ENCODE measurements at regions not wholly inside any gene's neighbourhood (a gene's known extent, or its start where the extent isn't known, plus 50 kb on each side); places are given as distances from the start of the nearest gene placed in this dataset.

- H3K4me3 Mint-ChIP-seq: no peak overlapping the region
- no peaks in the 10 kb centered on the region for H3K36me3 Mint-ChIP-seq (ENCODE audit: low read depth)
- ATAC-seq: no peak
- no peak for DNase-seq (ENCODE audit: low spot score)
- peaks cover 9% of the 10 kb centered on the region for H3K27me3 Mint-ChIP-seq (ENCODE audit: insufficient read depth, low read depth, poor library complexity)
- Histone ChIP-seq H3K27ac (ENCODE audit: low read depth) (no peak overlapping the region), H3K79me2 (replicated peaks; ENCODE audit: insufficient read depth) (no peaks in the 10 kb centered on the region), H3K4me2 (no peak overlapping the region), H3F3A (replicated peaks; ENCODE audit: low read depth) (no peaks in the 10 kb centered on the region), H3K9me2 (ENCODE audit: insufficient read depth) (no peaks in the 10 kb centered on the region), H3K27me3 (ENCODE audit: insufficient read depth) (no peaks in the 10 kb centered on the region), H3K4me1 (ENCODE audit: insufficient read depth) (no peaks in the 10 kb centered on the region), H3K4me3 (no peak overlapping the region), H4K20me1 (replicated peaks; ENCODE audit: insufficient read depth) (no peaks in the 10 kb centered on the region), H3K36me3 (ENCODE audit: insufficient read depth) (peaks cover 3% of the 10 kb centered on the region; the same call in 1 of the 2 replicates), H2AFZ (no peak overlapping the region)
- peaks cover 12% of the 10 kb centered on the region for H3K4me1 Mint-ChIP-seq
- no peak for TF ChIP-seq ETS1 (IDR thresholded peaks at IDR 0.05)
- TF ChIP-seq ZNF331 (CRISPR knock-in tag; IDR thresholded peaks at IDR 0.05; ENCODE audit: low read depth): no peak
- TF ChIP-seq ZNF462 (CRISPR knock-in tag; IDR thresholded peaks at IDR 0.05): no peak
- no peak for TF ChIP-seq EZH2 (IDR thresholded peaks at IDR 0.05; ENCODE audit: low read depth, unreplicated experiment)
- H3K9me3 Mint-ChIP-seq: no peaks in the 10 kb centered on the region
- no peak overlapping the region for H3K27ac Mint-ChIP-seq
These were observed 108.6 kb downstream of the BRD1 start for GRCh38 chr22:49719046-49719445.

- H3K27me3 Mint-ChIP-seq (ENCODE audit: insufficient read depth, low read depth, poor library complexity): peaks cover 7% of the 10 kb centered on the region
- H3K36me3 Mint-ChIP-seq (ENCODE audit: low read depth): no peaks in the 10 kb centered on the region
These were observed 109.3 kb downstream of the BRD1 start for GRCh38 chr22:49718396-49718795.

More at GRCh38 chr22:49718396-49718795, 109.3 kb downstream of the BRD1 start:
- Histone ChIP-seq H3K4me1 (ENCODE audit: insufficient read depth) (no peaks in the 10 kb centered on the region), H2AFZ (no peak overlapping the region), H3K9me2 (ENCODE audit: insufficient read depth) (no peaks in the 10 kb centered on the region), H3K4me2 (no peak overlapping the region), H3K27me3 (ENCODE audit: insufficient read depth) (no peaks in the 10 kb centered on the region), H4K20me1 (replicated peaks; ENCODE audit: insufficient read depth) (no peaks in the 10 kb centered on the region), H3K79me2 (replicated peaks; ENCODE audit: insufficient read depth) (no peaks in the 10 kb centered on the region), H3F3A (replicated peaks; ENCODE audit: low read depth) (no peaks in the 10 kb centered on the region), H3K36me3 (ENCODE audit: insufficient read depth) (peaks cover 3% of the 10 kb centered on the region; the same call in 1 of the 2 replicates), H3K4me3 (no peak overlapping the region), H3K27ac (ENCODE audit: low read depth) (no peak overlapping the region)
- no peaks in the 10 kb centered on the region for H3K9me3 Mint-ChIP-seq
- H3K27ac Mint-ChIP-seq: no peak overlapping the region
- peaks cover 9% of the 10 kb centered on the region; the same call in 1 of the 3 replicates for H3K4me1 Mint-ChIP-seq
- ATAC-seq: no peak
- TF ChIP-seq ZNF114 (CRISPR knock-in tag; IDR thresholded peaks at IDR 0.05) (no peak), JUNB (IDR thresholded peaks at IDR 0.05; ENCODE audit: unreplicated experiment) (no peak), EZH2 (IDR thresholded peaks at IDR 0.05; ENCODE audit: low read depth, unreplicated experiment) (no peak), POLR2AphosphoS5 (IDR thresholded peaks at IDR 0.05; ENCODE audit: low read depth) (no peak), ETS1 (IDR thresholded peaks at IDR 0.05) (no peak)
- H3K4me3 Mint-ChIP-seq: no peak overlapping the region
- no peak for DNase-seq (ENCODE audit: low spot score)

All from GM23338 (cell line).